ENCODE measurements at regions not wholly inside any gene's neighbourhood (a gene's known extent, or its start where the extent isn't known, plus 50 kb on each side); places are given as distances from the start of the nearest gene placed in this dataset.

DNA sequence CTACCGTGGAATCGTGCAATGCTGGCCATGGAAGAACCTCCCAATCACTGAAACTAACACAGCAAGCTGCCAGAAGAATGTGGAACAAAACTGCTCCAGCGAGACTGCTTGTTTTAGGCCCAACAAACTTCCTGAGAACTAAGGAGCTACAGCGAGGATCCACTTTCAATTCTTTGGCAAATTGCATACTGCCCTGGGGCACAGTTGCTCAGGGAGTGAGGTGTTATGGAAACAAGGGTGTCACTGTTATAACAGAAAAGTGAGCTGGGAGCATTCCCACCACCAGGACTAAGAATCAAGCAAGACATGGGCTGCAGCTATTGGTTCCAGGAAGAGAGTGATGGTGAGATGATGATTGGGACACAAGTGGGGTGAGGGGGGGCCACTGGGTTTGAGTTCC, 1606.1 kb upstream of the FLRT2 start:
- no peak for DNase-seq (ENCODE audit: low spot score)
- no peak overlapping the region for H3K27ac ChIP-seq
- H3K79me2 ChIP-seq: no peaks in the 10 kb centered on the region
- H3K4me3 ChIP-seq: no peak overlapping the region
- no peaks in the 10 kb centered on the region for H3K36me3 ChIP-seq (replicated peaks; ENCODE audit: insufficient read depth, low read depth)
- no peaks in the 10 kb centered on the region for H3K4me1 ChIP-seq (ENCODE audit: insufficient read depth)
- H4K20me1 ChIP-seq (ENCODE audit: insufficient read depth, poor library complexity, severe bottlenecking): no peaks in the 10 kb centered on the region
- no peaks in the 10 kb centered on the region for H3K9me3 ChIP-seq (ENCODE audit: low read depth)
- 89% methylated on average over 4 of the region's 4 CpGs for WGBS (ENCODE audit: low lambda C conversion rate, missing lambda C conversion rate)
- TF ChIP-seq EZH2 (IDR thresholded peaks at IDR 0.05; ENCODE audit: borderline replicate concordance) (no peak), EZH2phosphoT487 (IDR thresholded peaks at IDR 0.05; ENCODE audit: low read depth, severe bottlenecking, unreplicated experiment) (no peak)
- TF ChIP-seq, protein P1, sequence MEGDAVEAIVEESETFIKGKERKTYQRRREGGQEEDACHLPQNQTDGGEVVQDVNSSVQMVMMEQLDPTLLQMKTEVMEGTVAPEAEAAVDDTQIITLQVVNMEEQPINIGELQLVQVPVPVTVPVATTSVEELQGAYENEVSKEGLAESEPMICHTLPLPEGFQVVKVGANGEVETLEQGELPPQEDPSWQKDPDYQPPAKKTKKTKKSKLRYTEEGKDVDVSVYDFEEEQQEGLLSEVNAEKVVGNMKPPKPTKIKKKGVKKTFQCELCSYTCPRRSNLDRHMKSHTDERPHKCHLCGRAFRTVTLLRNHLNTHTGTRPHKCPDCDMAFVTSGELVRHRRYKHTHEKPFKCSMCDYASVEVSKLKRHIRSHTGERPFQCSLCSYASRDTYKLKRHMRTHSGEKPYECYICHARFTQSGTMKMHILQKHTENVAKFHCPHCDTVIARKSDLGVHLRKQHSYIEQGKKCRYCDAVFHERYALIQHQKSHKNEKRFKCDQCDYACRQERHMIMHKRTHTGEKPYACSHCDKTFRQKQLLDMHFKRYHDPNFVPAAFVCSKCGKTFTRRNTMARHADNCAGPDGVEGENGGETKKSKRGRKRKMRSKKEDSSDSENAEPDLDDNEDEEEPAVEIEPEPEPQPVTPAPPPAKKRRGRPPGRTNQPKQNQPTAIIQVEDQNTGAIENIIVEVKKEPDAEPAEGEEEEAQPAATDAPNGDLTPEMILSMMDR (IDR thresholded peaks at IDR 0.05; ENCODE audit: poor library complexity): no peak
- no peak overlapping the region for H3K4me2 ChIP-seq
- no peaks in the 10 kb centered on the region for H3K27me3 ChIP-seq
- H3K9me2 ChIP-seq (replicated peaks; ENCODE audit: insufficient read depth): no peaks in the 10 kb centered on the region
- H2AFZ ChIP-seq: no peak overlapping the region

GRCh38 chr14:83924259-83924658, 1605.7 kb upstream of the FLRT2 start:
- H3K4me2 ChIP-seq: no peak overlapping the region
- no peaks in the 10 kb centered on the region for H3K79me2 ChIP-seq
- H4K20me1 ChIP-seq (ENCODE audit: insufficient read depth, poor library complexity, severe bottlenecking): no peaks in the 10 kb centered on the region
- H3K36me3 ChIP-seq (replicated peaks; ENCODE audit: insufficient read depth, low read depth): no peaks in the 10 kb centered on the region
- no peak overlapping the region for H3K27ac ChIP-seq
- TF ChIP-seq EZH2phosphoT487 (IDR thresholded peaks at IDR 0.05; ENCODE audit: low read depth, severe bottlenecking, unreplicated experiment): no peak
- no peak for TF ChIP-seq EZH2 (IDR thresholded peaks at IDR 0.05; ENCODE audit: borderline replicate concordance)
- TF ChIP-seq, protein P1 (IDR thresholded peaks at IDR 0.05; ENCODE audit: poor library complexity): no peak
- H2AFZ ChIP-seq: no peak overlapping the region
- no peaks in the 10 kb centered on the region for H3K4me1 ChIP-seq (ENCODE audit: insufficient read depth)
- no peak for DNase-seq (ENCODE audit: low spot score)
- no peaks in the 10 kb centered on the region for H3K9me2 ChIP-seq (replicated peaks; ENCODE audit: insufficient read depth)
- WGBS (ENCODE audit: low lambda C conversion rate, missing lambda C conversion rate): 97% methylated on average over 3 of the region's 3 CpGs
- H3K4me3 ChIP-seq: no peak overlapping the region
- H3K9me3 ChIP-seq (ENCODE audit: low read depth): no peaks in the 10 kb centered on the region
- H3K27me3 ChIP-seq: no peaks in the 10 kb centered on the region

DNA sequence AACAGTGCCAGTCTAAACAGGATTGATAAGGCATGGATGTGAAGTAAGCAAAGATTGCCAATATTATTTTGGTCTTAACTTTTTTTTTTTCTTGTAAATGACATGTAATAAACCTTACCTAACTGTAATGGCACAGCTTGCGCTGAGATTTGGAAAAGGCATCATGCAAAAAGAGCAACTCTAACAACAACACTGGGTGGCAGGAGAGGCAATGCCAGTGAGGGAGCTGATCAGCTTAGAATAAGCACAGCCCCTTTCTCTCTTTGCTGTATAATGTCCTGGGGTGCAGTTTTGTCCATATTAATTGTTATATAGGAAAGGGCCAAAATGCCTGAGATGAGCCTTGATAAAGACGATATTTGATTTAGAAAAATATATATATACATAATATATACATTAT, 1589.7 kb upstream of the FLRT2 start:
- DNase-seq (ENCODE audit: low spot score): peak; percentile 10
- Histone ChIP-seq H3K9me3 (ENCODE audit: low read depth) (no peaks in the 10 kb centered on the region), H4K20me1 (ENCODE audit: insufficient read depth, poor library complexity, severe bottlenecking) (no peaks in the 10 kb centered on the region), H3K27me3 (no peaks in the 10 kb centered on the region), H2AFZ (no peak overlapping the region), H3K9me2 (replicated peaks; ENCODE audit: insufficient read depth) (no peaks in the 10 kb centered on the region), H3K79me2 (no peaks in the 10 kb centered on the region), H3K4me2 (no peak overlapping the region), H3K4me1 (ENCODE audit: insufficient read depth) (no peaks in the 10 kb centered on the region), H3K4me3 (no peak overlapping the region), H3K36me3 (replicated peaks; ENCODE audit: insufficient read depth, low read depth) (no peaks in the 10 kb centered on the region), H3K27ac (no peak overlapping the region)
- no peak for TF ChIP-seq EZH2phosphoT487 (IDR thresholded peaks at IDR 0.05; ENCODE audit: low read depth, severe bottlenecking, unreplicated experiment)
- TF ChIP-seq, protein P1 (IDR thresholded peaks at IDR 0.05; ENCODE audit: poor library complexity): peak; percentile 24
- 84% methylated on average over 2 of the region's 2 CpGs for WGBS (ENCODE audit: low lambda C conversion rate, missing lambda C conversion rate)

DNA sequence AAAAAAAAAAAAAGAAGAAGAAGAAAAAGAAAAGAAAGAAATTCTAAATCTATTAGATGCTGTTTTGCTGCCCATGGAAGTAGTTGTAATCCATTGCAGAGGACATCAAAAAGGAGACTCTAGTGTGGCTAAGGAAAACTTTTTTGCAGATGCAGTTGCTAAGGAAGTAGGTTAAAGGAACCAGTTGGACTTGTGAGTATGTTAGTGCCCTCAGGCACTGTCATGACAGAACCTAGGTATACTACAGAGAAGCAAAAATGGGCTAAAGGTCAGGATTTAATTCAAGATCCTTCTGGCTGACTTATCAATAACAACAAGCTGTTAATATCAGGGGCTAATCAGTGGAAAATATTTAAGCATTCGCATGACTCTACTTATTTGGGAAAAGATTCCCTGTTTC, 1571.6 kb upstream of the FLRT2 start:
- no peaks in the 10 kb centered on the region for H4K20me1 ChIP-seq (ENCODE audit: insufficient read depth, poor library complexity, severe bottlenecking)
- H3K27me3 ChIP-seq: no peaks in the 10 kb centered on the region
- no peak overlapping the region for H3K27ac ChIP-seq
- H3K4me2 ChIP-seq: no peak overlapping the region
- no peaks in the 10 kb centered on the region for H3K4me1 ChIP-seq (ENCODE audit: insufficient read depth)
- no peak overlapping the region for H2AFZ ChIP-seq
- no peak for DNase-seq (ENCODE audit: low spot score)
- TF ChIP-seq EZH2 (IDR thresholded peaks at IDR 0.05; ENCODE audit: borderline replicate concordance) (no peak), EZH2phosphoT487 (IDR thresholded peaks at IDR 0.05; ENCODE audit: low read depth, severe bottlenecking, unreplicated experiment) (no peak)
- TF ChIP-seq, protein P1 (IDR thresholded peaks at IDR 0.05; ENCODE audit: poor library complexity): no peak
- H3K4me3 ChIP-seq: no peak overlapping the region
- H3K36me3 ChIP-seq (replicated peaks; ENCODE audit: insufficient read depth, low read depth): no peaks in the 10 kb centered on the region
- no peaks in the 10 kb centered on the region for H3K9me2 ChIP-seq (replicated peaks; ENCODE audit: insufficient read depth)
- H3K79me2 ChIP-seq: no peaks in the 10 kb centered on the region
- no peaks in the 10 kb centered on the region for H3K9me3 ChIP-seq (ENCODE audit: low read depth)
- WGBS (ENCODE audit: low lambda C conversion rate, missing lambda C conversion rate): 88% methylated on average over 1 of the region's 1 CpG
